H1 (cell line): ENCODE measurements at regions not wholly inside any gene's neighbourhood (a gene's known extent, or its start where the extent isn't known, plus 50 kb on each side); places are given as distances from the start of the nearest gene placed in this dataset.

ENCODE experiments used
- CTCF ChIA-PET: fragments of 300-600 bp; sonication (Branson Sonifier 250); formaldehyde crosslinking; loops from one replicate; lab custom pipeline; 2021; ENCODE audit not compliant: partially characterized antibody; lab: Charles Lee
- POLR2A ChIA-PET: fragments of 300-600 bp; sonication (Branson Sonifier 250); formaldehyde crosslinking; loops from one replicate; lab custom pipeline; 2021; ENCODE audit warnings: inconsistent platforms; ENCODE audit not compliant: partially characterized antibody; lab: Charles Lee
- DNase-seq, 2 experiments: peaks; one replicate each; pipeline versions ENCODE4 v3.0.0 to v3.0.0-alpha.2; 2010 to 2022; ENCODE audit warnings: low spot score in 2 of 2, low read depth in 1 of 2, mixed read lengths in 1 of 2
- FAIRE-seq: peaks from 2 replicates; lab custom pipeline; 2011; peaks lifted over from hg19 to GRCh38; lab: Jason Lieb, UNC
- H2AFZ ChIP-seq: 2 replicates; pipeline ENCODE4 v1.8.1; 2012; ENCODE audit warnings: low read length, inconsistent platforms
- H2AK5ac ChIP-seq: 2 replicates; pipeline ENCODE4 v1.6.1; 2013; ENCODE audit warnings: low read depth, low read length
- H2BK120ac ChIP-seq: replicated peaks from 2 replicates; pipeline ENCODE3; 2013; ENCODE audit warnings: low read depth, low read length, inconsistent platforms
- H2BK12ac ChIP-seq: 2 replicates; pipeline ENCODE4 v1.6.1; 2013; ENCODE audit warnings: low read depth, low read length
- H2BK15ac ChIP-seq: 2 replicates; pipeline ENCODE4 v1.6.1; 2013; ENCODE audit warnings: low read length
- H2BK20ac ChIP-seq: 2 replicates; pipeline ENCODE4 v1.6.1; 2013; ENCODE audit warnings: low read length
- H2BK5ac ChIP-seq: 2 replicates; pipeline ENCODE4 v1.6.1; 2013; ENCODE audit warnings: low read depth, low read length
- H3K14ac ChIP-seq: 2 replicates; pipeline ENCODE4 v1.6.1; 2013; ENCODE audit warnings: inconsistent platforms; ENCODE audit not compliant: insufficient read length
- H3K18ac ChIP-seq: 2 replicates; pipeline ENCODE4 v1.6.1; 2013; ENCODE audit warnings: low read length; ENCODE audit errors: extremely low read depth
- H3K23ac ChIP-seq: 2 replicates; pipeline ENCODE4 v1.6.1; 2013; ENCODE audit warnings: inconsistent platforms; ENCODE audit not compliant: insufficient read length
- H3K23me2 ChIP-seq: 2 replicates; pipeline ENCODE4 v1.6.1; 2013; ENCODE audit warnings: low read depth, low read length
- H3K27ac ChIP-seq: 2 replicates; pipeline ENCODE4 v1.6.1; 2011; ENCODE audit warnings: low read depth, low read length, inconsistent platforms
- H3K27me3 ChIP-seq, 4 experiments: replicated peaks in 1 of 4; 1 replicate in 1 of 4; 2 replicates in 3 of 4; pipeline versions ENCODE4 v1.6.1 to v1.8.1; 2011 to 2013; ENCODE audit warnings: low read length in 3 of 4, mild to moderate bottlenecking in 3 of 4, inconsistent platforms in 2 of 4, mixed read lengths in 2 of 4, moderate library complexity in 1 of 4; ENCODE audit not compliant: control insufficient read depth in 3 of 4, insufficient read depth in 3 of 4; ENCODE audit errors: extremely low read depth in 1 of 4
- H3K36me3 ChIP-seq, 4 experiments: 2 replicates each; pipeline versions ENCODE4 v1.6.1 to v1.8.1; 2011 to 2013; ENCODE audit warnings: mild to moderate bottlenecking in 4 of 4, low read length in 3 of 4, moderate library complexity in 2 of 4, control low read depth in 1 of 4, inconsistent platforms in 1 of 4; ENCODE audit not compliant: insufficient read depth in 4 of 4, control insufficient read depth in 2 of 4
- H3K4ac ChIP-seq: replicated peaks from 2 replicates; pipeline ENCODE3; 2013; ENCODE audit warnings: low read length, low read depth, mixed read lengths, inconsistent platforms; ENCODE audit not compliant: insufficient read length
- H3K4me1 ChIP-seq, 4 experiments: replicated peaks in 1 of 4; 1 replicate in 1 of 4; 2 replicates in 3 of 4; pipeline versions ENCODE4 v1.6.1 to v1.8.1; 2011 to 2013; ENCODE audit warnings: low read length in 3 of 4, inconsistent platforms in 2 of 4, mixed read lengths in 1 of 4; ENCODE audit not compliant: insufficient read depth in 4 of 4, control insufficient read depth in 3 of 4
- H3K4me2 ChIP-seq, 2 experiments: 2 replicates each; pipeline versions ENCODE4 v1.6.1 to v1.8.1; 2011 to 2013; ENCODE audit warnings: low read depth in 2 of 2, low read length in 2 of 2, control low read depth in 1 of 2, inconsistent platforms in 1 of 2, mild to moderate bottlenecking in 1 of 2; ENCODE audit not compliant: insufficient read depth in 1 of 2
- H3K4me3 ChIP-seq, 4 experiments: fragments of 200-600, 300-600 bp in 1 of 4; sonication (generic), shearing (Covaris generic), sonication (Bioruptor Twin) in 1 of 4; 2 replicates each; pipeline versions ENCODE4 v1.5.1 to v1.8.1; 2011 to 2016; ENCODE audit warnings: low read length in 4 of 4, low read depth in 3 of 4, control low read depth in 2 of 4, inconsistent platforms in 2 of 4, mild to moderate bottlenecking in 2 of 4, mixed read lengths in 1 of 4, moderate library complexity in 1 of 4; ENCODE audit not compliant: insufficient read depth in 2 of 4; ENCODE audit errors: extremely low read depth in 1 of 4
- H3K56ac ChIP-seq: replicated peaks from 2 replicates; pipeline ENCODE3; 2013; ENCODE audit warnings: low read depth, mild to moderate bottlenecking, mixed read lengths, low read length, inconsistent platforms; ENCODE audit not compliant: insufficient read length
- H3K79me1 ChIP-seq: 2 replicates; pipeline ENCODE4 v1.6.1; 2013; ENCODE audit warnings: low read depth, low read length, control low read depth
- H3K79me2 ChIP-seq, 2 experiments: 2 replicates each; pipeline versions ENCODE4 v1.6.1 to v1.8.1; 2012 to 2013; ENCODE audit warnings: low read length in 2 of 2, mild to moderate bottlenecking in 2 of 2, inconsistent platforms in 1 of 2; ENCODE audit not compliant: insufficient read depth in 2 of 2, control insufficient read depth in 1 of 2
- H3K9ac ChIP-seq, 4 experiments: replicated peaks in 1 of 4; 1 replicate in 1 of 4; 2 replicates in 3 of 4; pipeline versions ENCODE4 v1.6.1 to v1.8.1; 2011 to 2013; ENCODE audit warnings: low read depth in 3 of 4, low read length in 3 of 4, control low read depth in 2 of 4, mild to moderate bottlenecking in 2 of 4, moderate library complexity in 2 of 4, inconsistent platforms in 1 of 4; ENCODE audit errors: extremely low read depth in 1 of 4
- H3K9me3 ChIP-seq, 2 experiments: 2 replicates each; pipeline versions ENCODE4 v1.6.1 to v1.8.1; 2012 to 2013; ENCODE audit warnings: mild to moderate bottlenecking in 2 of 2, moderate library complexity in 2 of 2, control low read depth in 1 of 2, inconsistent platforms in 1 of 2, low read depth in 1 of 2, low read length in 1 of 2, mixed read lengths in 1 of 2; ENCODE audit not compliant: insufficient read depth in 2 of 2
- H4K20me1 ChIP-seq, 2 experiments: replicated peaks in 1 of 2; 2 replicates each; pipeline versions ENCODE3 to v1.8.1; 2011 to 2013; ENCODE audit warnings: inconsistent platforms in 2 of 2, low read length in 2 of 2, mild to moderate bottlenecking in 1 of 2; ENCODE audit not compliant: insufficient read depth in 2 of 2, control insufficient read depth in 1 of 2
- H4K5ac ChIP-seq: 2 replicates; pipeline ENCODE4 v1.6.1; 2013; ENCODE audit warnings: low read length, low read depth, mixed read lengths, inconsistent platforms; ENCODE audit not compliant: insufficient read length
- H4K8ac ChIP-seq: 2 replicates; pipeline ENCODE4 v1.8.0; 2013; ENCODE audit warnings: mild to moderate bottlenecking, moderate library complexity, low read length, inconsistent platforms; ENCODE audit not compliant: insufficient read depth; ENCODE audit errors: extremely low read depth
- H4K91ac ChIP-seq: replicated peaks from 2 replicates; pipeline ENCODE3; 2013; ENCODE audit warnings: low read length, mixed read lengths, inconsistent platforms; ENCODE audit not compliant: insufficient read length
- BACH1 ChIP-seq: IDR thresholded peaks from 2 replicates; pipeline ENCODE4 v1.6.1; 2012; ENCODE audit warnings: low read length, improper control_type of control experiment
- CBX8 ChIP-seq: fragments of 300-800, 300-1000 bp; sonication (generic); IDR thresholded peaks from 2 replicates; pipeline ENCODE4 v1.7.1; 2016; ENCODE audit warnings: low read depth, low read length, borderline replicate concordance
- CHD2 ChIP-seq: IDR thresholded peaks from 2 replicates; pipeline ENCODE4 v1.6.1; 2012; ENCODE audit warnings: low read length, improper control_type of control experiment
- GTF2F1 ChIP-seq: IDR thresholded peaks from 2 replicates; pipeline ENCODE4 v1.6.1; 2012; ENCODE audit warnings: low read depth, low read length, improper control_type of control experiment, borderline replicate concordance
- HDAC6 ChIP-seq: IDR thresholded peaks from one replicate; pipeline ENCODE4 v1.7.1; 2012; ENCODE audit warnings: low read depth, mild to moderate bottlenecking, inconsistent platforms, low read length, moderate library complexity
- KDM4A ChIP-seq: IDR thresholded peaks from one replicate; pipeline ENCODE4 v1.7.1; 2012; ENCODE audit warnings: low read depth, mild to moderate bottlenecking, moderate library complexity, low read length, inconsistent platforms; ENCODE audit not compliant: severe bottlenecking
- MAX ChIP-seq: IDR thresholded peaks from 2 replicates; pipeline ENCODE4 v1.6.1; 2012; ENCODE audit warnings: inconsistent platforms
- POU5F1 ChIP-seq: IDR thresholded peaks from 2 replicates; pipeline ENCODE4 v1.6.1; 2011; ENCODE audit warnings: low read depth, mild to moderate bottlenecking, low read length, moderate library complexity
- RFX5 ChIP-seq: IDR thresholded peaks from 2 replicates; pipeline ENCODE4 v1.6.1; 2011; ENCODE audit warnings: low read depth, low read length, improper control_type of control experiment, borderline replicate concordance
- SP1 ChIP-seq: IDR thresholded peaks from 2 replicates; pipeline ENCODE4 v1.6.1; 2011; ENCODE audit warnings: low read depth, low read length
- TAF7 ChIP-seq: optimal IDR thresholded peaks from 2 replicates; pipeline ENCODE3; 2011; ENCODE audit warnings: low read depth, mild to moderate bottlenecking, inconsistent platforms, low read length, moderate library complexity, borderline replicate concordance
- TBP ChIP-seq: IDR thresholded peaks from 2 replicates; pipeline ENCODE4 v1.6.1; 2011; ENCODE audit warnings: low read depth, low read length, improper control_type of control experiment
- USF2 ChIP-seq: IDR thresholded peaks from 2 replicates; pipeline ENCODE4 v1.6.1; 2011; ENCODE audit warnings: low read length, improper control_type of control experiment
- WGBS, 2 experiments: shearing (Covaris generic) in 1 of 2; methylation state at CpG; one replicate each; pipeline versions ENCODE4 v1.1.6 to v1.1.7; 2013 to 2015; ENCODE audit warnings: low lambda C conversion rate in 2 of 2, mixed read lengths in 2 of 2, inconsistent platforms in 1 of 2, low coverage in 1 of 2, missing lambda C conversion rate in 1 of 2; ENCODE audit not compliant: insufficient replicate concordance in 2 of 2, insufficient coverage in 1 of 2, insufficient read length in 1 of 2; ENCODE audit errors: extremely low coverage in 1 of 2, missing lambda C conversion rate in 1 of 2; 5-methylcytosine and 5-hydroxymethylcytosine counted together

- FAIRE-seq, result no peak
- POLR2A ChIA-PET, result no interaction called here
- H3K79me2 ChIP-seq, result no peaks in the 10 kb centered on the region
- TF ChIP-seq KDM4A (no peak), RFX5 (no peak), BACH1 (no peak), HDAC6 (no peak), TAF7 (no peak), TBP (no peak), USF2 (no peak), POU5F1 (no peak), SP1 (no peak), CBX8 (no peak), MAX (no peak), CHD2 (no peak), GTF2F1 (no peak)
These were observed 805.6 kb downstream of the KCNA4 start for GRCh38 chr11:29211202-29211601.

More at GRCh38 chr11:29211202-29211601, 805.6 kb downstream of the KCNA4 start:
- Histone ChIP-seq H3K79me1 (no peaks in the 10 kb centered on the region), H2BK12ac (no peak overlapping the region), H3K4me2 (no peak overlapping the region), H3K9me3 (no peaks in the 10 kb centered on the region), H3K23me2 (no peaks in the 10 kb centered on the region), H3K18ac (no peak overlapping the region), H3K4ac (no peak overlapping the region), H4K5ac (no peak overlapping the region), H4K91ac (no peak overlapping the region), H3K4me1 (no peaks in the 10 kb centered on the region), H3K36me3 (no peaks in the 10 kb centered on the region), H3K27ac (no peak overlapping the region), H2BK5ac (no peak overlapping the region), H3K4me3 (no peak overlapping the region), H3K27me3 (no peaks in the 10 kb centered on the region), H4K20me1 (no peaks in the 10 kb centered on the region), H2BK120ac (no peak overlapping the region), H2AK5ac (no peak overlapping the region), H3K9ac (no peak overlapping the region), H3K23ac (no peak overlapping the region), H2BK15ac (no peak overlapping the region), H3K14ac (no peak overlapping the region), H2AFZ (no peak overlapping the region), H4K8ac (no peak overlapping the region), H3K56ac (no peak overlapping the region), H2BK20ac (no peak overlapping the region)
- DNase-seq, result no peak
- CTCF ChIA-PET, result no interaction called here
- 88% methylated on average over 3 of the region's 3 CpGs; no CpG with 5 or more reads in 1 of the 2 experiments for WGBS, 2 experiments
